ENCODE measurements at regions not wholly inside any gene's neighbourhood (a gene's known extent, or its start where the extent isn't known, plus 50 kb on each side); places are given as distances from the start of the nearest gene placed in this dataset.
"Not testable (repeated sequence)": the region's sequence is repeated elsewhere in the genome, so short reads cannot be mapped to it uniquely, and the experiment has no call there.

DNA sequence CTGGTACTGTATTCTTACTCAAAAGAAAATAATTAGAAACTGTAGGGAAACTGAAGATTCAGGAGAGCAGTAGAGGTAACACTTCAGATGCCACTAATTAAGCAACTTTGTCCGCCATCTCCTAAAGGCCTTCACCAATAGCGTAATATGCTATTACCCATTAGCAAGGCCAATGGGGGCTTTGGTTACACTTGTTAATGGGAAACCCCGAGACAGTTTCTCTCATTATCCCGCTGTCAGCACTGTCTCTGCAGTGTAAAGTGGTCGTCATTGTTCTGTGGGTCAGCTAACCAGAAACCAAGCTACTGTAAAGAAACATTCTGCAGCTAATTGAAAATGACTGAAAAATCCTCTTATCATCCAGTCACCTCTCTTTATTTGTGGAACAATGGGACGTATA lies 468.0 kb upstream of the POU3F2 start:
- H3K4me3 ChIP-seq (replicated peaks; ENCODE audit: low read depth, low read length), result no peak overlapping the region
- DNase-seq (ENCODE audit: low read depth), result no peak
- TF ChIP-seq, protein P1, sequence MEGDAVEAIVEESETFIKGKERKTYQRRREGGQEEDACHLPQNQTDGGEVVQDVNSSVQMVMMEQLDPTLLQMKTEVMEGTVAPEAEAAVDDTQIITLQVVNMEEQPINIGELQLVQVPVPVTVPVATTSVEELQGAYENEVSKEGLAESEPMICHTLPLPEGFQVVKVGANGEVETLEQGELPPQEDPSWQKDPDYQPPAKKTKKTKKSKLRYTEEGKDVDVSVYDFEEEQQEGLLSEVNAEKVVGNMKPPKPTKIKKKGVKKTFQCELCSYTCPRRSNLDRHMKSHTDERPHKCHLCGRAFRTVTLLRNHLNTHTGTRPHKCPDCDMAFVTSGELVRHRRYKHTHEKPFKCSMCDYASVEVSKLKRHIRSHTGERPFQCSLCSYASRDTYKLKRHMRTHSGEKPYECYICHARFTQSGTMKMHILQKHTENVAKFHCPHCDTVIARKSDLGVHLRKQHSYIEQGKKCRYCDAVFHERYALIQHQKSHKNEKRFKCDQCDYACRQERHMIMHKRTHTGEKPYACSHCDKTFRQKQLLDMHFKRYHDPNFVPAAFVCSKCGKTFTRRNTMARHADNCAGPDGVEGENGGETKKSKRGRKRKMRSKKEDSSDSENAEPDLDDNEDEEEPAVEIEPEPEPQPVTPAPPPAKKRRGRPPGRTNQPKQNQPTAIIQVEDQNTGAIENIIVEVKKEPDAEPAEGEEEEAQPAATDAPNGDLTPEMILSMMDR (IDR thresholded peaks at IDR 0.05; ENCODE audit: low read length, missing control alignments), result no peak

DNA sequence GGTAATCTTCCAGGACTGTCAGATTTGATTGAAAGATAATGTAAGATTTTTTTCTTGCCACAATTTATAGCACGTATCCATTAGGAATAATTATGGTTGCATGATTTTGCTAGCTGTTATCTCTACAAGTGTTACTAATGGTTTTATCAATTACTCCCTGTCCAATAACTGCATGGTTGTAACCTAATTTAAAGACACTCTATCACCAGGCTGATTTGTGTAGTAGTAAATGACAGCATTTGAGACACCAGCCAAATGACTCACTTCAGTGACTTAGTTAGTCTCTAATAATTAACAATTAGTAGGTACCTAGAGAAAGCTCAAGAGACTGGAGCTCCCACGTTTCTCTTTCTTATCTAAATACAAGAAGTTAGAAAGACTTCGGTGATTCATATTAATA lies 453.8 kb upstream of the POU3F2 start:
- TF ChIP-seq, protein P1 (IDR thresholded peaks at IDR 0.05; ENCODE audit: low read length, missing control alignments), result no peak
- no peak for DNase-seq (ENCODE audit: low read depth)
- no peak overlapping the region for H3K4me3 ChIP-seq (replicated peaks; ENCODE audit: low read depth, low read length)

DNA sequence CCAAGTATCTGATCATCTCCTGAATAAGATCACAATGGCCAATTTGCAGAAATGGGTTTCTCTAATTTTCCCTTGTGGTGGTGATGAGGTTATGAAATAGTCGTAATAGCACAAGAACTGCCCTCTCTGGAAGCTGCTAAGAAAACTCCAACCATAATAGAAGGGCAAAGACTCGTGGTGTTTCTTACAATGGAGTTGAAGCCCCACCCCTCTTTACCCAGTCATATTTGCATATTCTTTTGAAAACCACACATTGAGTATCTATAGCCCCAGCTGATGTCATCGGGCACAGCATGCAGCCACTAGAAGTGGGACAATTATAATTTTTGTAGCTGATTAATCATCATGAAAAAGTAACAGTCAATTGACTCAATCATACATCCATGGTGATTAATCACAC lies 452.1 kb upstream of the POU3F2 start:
- DNase-seq (ENCODE audit: low read depth), result no peak
- H3K4me3 ChIP-seq (replicated peaks; ENCODE audit: low read depth, low read length), result no peak overlapping the region
- TF ChIP-seq, protein P1 (IDR thresholded peaks at IDR 0.05; ENCODE audit: low read length, missing control alignments), result no peak

DNA sequence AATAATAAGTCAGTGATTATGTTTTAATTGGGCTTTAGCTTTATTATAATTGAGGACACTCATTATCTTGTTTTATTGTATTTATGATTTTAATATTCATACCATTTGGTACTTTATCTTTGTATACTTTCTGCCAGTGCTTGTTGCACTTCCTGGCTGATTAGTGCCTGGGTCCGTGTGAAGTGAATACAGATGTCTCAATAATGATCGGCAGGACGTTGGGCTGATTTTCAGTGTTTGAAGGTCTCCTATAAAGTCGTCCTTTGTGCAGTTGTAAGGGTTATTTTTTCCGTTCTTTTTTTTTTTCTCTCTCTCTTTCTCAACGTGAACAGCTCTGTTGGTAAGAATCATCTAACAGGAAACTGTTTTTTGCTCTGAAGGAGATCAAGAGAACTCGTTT lies 450.0 kb upstream of the POU3F2 start:
- TF ChIP-seq, protein P1 (IDR thresholded peaks at IDR 0.05; ENCODE audit: low read length, missing control alignments), result no peak
- DNase-seq (ENCODE audit: low read depth), result no peak
- no peak overlapping the region for H3K4me3 ChIP-seq (replicated peaks; ENCODE audit: low read depth, low read length)

DNA sequence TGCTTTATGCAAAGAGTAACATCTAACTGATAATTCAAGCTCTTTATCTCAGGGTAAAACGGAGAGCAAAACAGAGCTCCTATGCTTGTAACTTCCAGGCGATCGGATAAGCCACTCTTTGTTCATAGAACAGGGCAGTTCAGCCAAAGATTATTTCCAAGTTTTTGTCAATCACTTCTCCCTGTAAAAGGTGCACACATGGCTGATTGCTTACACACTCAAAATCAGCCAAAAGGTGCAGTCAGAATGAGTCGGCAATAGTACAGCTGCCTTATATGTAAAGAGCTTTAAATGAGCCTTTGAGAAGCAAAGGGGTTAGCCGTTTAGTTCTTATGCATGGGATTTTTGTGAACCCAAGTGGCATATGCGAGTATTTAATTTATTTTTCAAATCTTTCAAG lies 449.6 kb upstream of the POU3F2 start:
- no peak overlapping the region for H3K4me3 ChIP-seq (replicated peaks; ENCODE audit: low read depth, low read length)
- DNase-seq (ENCODE audit: low read depth), result no peak
- TF ChIP-seq, protein P1 (IDR thresholded peaks at IDR 0.05; ENCODE audit: low read length, missing control alignments), result no peak

DNA sequence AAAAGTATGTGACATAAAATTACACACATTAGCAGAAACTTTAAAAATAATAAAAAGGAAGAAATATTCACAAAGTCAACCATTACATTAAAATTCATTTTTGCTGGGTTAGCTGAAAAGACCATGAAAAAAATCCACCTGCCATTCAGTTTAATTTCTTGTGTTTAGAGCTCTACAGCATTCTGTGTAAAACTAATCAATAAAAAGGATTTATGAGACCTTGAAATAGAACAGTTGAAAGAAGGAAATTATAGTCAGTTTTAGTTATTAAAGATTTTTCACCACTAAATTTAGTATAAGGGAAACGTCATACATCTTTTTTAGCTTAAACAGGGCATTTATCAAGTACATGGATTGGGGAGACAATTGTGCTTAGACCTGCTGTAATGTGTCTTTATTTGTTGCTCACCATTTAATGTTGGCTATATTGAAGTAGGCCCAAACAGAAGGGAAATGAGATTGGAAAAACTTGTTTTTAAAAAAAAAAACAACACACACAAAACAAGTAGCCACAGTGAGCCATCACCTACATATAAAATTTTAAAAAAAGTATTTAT lies 438.7 kb upstream of the POU3F2 start:
- H3K4me3 ChIP-seq (replicated peaks; ENCODE audit: low read depth, low read length), result no peak overlapping the region
- TF ChIP-seq, protein P1 (IDR thresholded peaks at IDR 0.05; ENCODE audit: low read length, missing control alignments), result no peak
- DNase-seq (ENCODE audit: low read depth), result no peak

DNA sequence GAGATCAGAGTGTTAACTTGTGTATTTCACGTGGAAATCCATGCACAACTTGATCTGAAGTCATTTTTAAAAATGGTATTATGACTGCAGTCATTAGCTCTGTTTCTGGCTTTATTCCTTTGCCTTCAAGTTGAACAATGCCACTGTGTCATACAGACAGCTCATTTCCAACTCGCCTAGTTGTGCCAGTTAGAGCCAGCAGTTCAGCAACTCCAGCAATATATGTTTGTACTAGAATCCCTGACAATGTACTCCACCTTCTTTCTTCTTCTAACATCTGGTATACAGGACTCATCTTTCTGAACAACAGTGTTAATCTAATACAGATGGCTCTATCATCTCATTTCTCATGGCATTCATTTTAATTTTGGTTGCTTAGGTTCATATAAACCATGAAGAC lies 418.3 kb upstream of the POU3F2 start:
- no peak for DNase-seq (ENCODE audit: low read depth)
- no peak overlapping the region for H3K4me3 ChIP-seq (replicated peaks; ENCODE audit: low read depth, low read length)
- TF ChIP-seq, protein P1 (IDR thresholded peaks at IDR 0.05; ENCODE audit: low read length, missing control alignments), result no peak

DNA sequence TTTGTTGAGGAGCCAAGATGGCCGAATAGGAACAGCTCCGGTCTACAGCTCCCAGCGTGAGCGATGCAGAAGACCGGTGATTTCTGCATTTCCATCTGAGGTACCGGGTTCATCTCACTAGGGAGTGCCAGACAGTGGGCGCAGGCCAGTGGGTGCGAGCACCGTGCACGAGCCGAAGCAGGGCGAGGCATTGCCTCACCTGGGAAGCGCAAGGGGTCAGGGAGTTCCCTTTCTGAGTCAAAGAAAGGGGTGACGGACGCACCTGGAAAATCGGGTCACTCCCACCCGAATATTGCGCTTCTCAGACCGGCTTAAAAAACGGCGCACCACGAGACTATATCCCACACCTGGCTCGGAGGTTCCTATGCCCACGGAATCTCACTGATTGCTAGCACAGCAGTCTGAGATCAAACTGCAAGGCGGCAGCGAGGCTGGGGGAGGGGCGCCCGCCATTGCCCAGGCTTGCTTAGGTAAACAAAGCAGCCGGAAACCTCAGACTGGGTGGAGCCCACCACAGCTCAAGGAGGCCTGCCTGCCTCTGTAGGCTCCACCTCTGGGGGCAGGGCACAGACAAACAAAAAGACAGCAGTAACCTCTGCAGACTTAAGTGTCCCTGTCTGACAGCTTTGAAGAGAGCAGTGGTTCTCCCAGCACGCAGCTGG lies 417.7 kb upstream of the POU3F2 start:
- not testable (repeated sequence) for H3K4me3 ChIP-seq (replicated peaks; ENCODE audit: low read depth, low read length); DNase-seq (ENCODE audit: low read depth)
